ENCODE measurements at regions not wholly inside any gene's neighbourhood (a gene's known extent, or its start where the extent isn't known, plus 50 kb on each side); places are given as distances from the start of the nearest gene placed in this dataset.

DNA sequence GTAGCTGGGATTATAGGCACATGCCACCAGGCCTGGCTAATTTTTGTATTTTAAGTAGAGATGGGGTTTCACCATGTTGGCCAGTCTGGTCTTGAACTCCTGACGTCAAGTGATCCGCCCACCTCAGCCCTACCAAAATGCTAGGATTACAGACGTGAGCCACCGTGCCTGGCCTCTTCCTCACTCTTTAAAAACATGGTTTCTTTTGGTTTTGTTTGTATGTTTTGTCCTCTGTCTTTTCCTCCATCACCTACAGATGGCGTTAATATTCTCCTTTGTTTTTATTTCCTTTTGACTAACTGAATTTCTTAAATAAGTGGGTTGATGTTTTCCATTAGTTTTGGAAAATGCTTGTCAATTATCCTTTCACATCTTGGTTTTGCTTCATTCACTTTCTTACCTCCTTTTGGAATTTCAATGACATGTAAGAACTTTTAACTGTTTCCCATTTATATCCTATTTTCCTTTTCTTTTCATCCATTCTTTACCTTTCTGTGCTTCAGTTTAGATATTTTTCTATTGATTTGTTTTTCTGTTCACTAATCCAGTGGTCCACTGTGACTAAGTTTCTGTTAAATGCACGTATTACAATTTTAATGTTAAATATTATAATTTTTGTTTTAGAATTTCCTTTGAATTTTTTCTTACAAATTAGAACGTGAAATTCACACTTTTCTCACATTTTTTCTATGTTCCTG, 104.1 kb downstream of the ZNF467 start:
- TF ChIP-seq, protein P1, sequence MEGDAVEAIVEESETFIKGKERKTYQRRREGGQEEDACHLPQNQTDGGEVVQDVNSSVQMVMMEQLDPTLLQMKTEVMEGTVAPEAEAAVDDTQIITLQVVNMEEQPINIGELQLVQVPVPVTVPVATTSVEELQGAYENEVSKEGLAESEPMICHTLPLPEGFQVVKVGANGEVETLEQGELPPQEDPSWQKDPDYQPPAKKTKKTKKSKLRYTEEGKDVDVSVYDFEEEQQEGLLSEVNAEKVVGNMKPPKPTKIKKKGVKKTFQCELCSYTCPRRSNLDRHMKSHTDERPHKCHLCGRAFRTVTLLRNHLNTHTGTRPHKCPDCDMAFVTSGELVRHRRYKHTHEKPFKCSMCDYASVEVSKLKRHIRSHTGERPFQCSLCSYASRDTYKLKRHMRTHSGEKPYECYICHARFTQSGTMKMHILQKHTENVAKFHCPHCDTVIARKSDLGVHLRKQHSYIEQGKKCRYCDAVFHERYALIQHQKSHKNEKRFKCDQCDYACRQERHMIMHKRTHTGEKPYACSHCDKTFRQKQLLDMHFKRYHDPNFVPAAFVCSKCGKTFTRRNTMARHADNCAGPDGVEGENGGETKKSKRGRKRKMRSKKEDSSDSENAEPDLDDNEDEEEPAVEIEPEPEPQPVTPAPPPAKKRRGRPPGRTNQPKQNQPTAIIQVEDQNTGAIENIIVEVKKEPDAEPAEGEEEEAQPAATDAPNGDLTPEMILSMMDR (conservative IDR thresholded peaks at IDR 0.05; ENCODE audit: low read length) = peak; percentile 72
- no peak for TF ChIP-seq EZH2phosphoT487 (IDR thresholded peaks at IDR 0.05; ENCODE audit: borderline replicate concordance)
